Vagina (tissue), 2 donors: ENCODE measurements at regions not wholly inside any gene's neighbourhood (a gene's known extent, or its start where the extent isn't known, plus 50 kb on each side); places are given as distances from the start of the nearest gene placed in this dataset.

Experiments
- DNase-seq, 2 donors: peaks; one replicate each; pipeline ENCODE4 v3.0.0-alpha.2; 2017; ENCODE audit errors: extremely low spot score in 2 of 2
- H3K27ac ChIP-seq: fragments of 200-600 bp; sonication (generic); one replicate; pipeline ENCODE4 v1.5.1; 2019
- H3K27me3 ChIP-seq: fragments of 200-600 bp; sonication (generic); one replicate; pipeline ENCODE4 v1.5.1; 2019
- H3K36me3 ChIP-seq, 2 donors: fragments of 200-600 bp; sonication (generic); one replicate each; pipeline ENCODE4 v1.5.1; 2017 to 2019
- H3K4me1 ChIP-seq: fragments of 200-600 bp; sonication (generic); one replicate; pipeline ENCODE4 v1.5.1; 2019
- H3K4me3 ChIP-seq, 2 donors: fragments of 200-600 bp; sonication (generic); 1 replicate in 1 of 2; 2 replicates in 1 of 2; pipeline ENCODE4 v1.5.1; 2016 to 2019
- H3K9me3 ChIP-seq: fragments of 200-600 bp; sonication (generic); one replicate; pipeline ENCODE4 v1.5.1; 2019
- POLR2A ChIP-seq, 2 donors: fragments of 450-650 bp; IDR thresholded peaks; one replicate each; pipeline ENCODE4 v1.6.1; 2017; ENCODE audit warnings: antibody characterized with exemption in 2 of 2, mild to moderate bottlenecking in 2 of 2, moderate library complexity in 2 of 2
- POLR2AphosphoS5 ChIP-seq, 2 donors: sonication (generic); formaldehyde crosslinking; IDR thresholded peaks; one replicate each; pipeline ENCODE4 v1.9.0; 2017; ENCODE audit warnings: antibody characterized with exemption in 2 of 2, mild to moderate bottlenecking in 2 of 2, low read depth in 1 of 2; ENCODE audit not compliant: insufficient read depth in 1 of 2
- intact Hi-C: fragments of 100-400 bp; cut with DNase I; formaldehyde crosslinking; loops from one replicate; pipeline ENCODE4 v1.15.1; 2023
- TF ChIP-seq, protein P1 (sequence below), 3 experiments: fragments of 450-650 bp in 2 of 3; fragments of 200-600 bp in 1 of 3; sonication (generic) in 1 of 3; IDR thresholded peaks; one replicate each; pipeline ENCODE4 v1.5.1; 2017 to 2019; ENCODE audit warnings: antibody characterized with exemption in 3 of 3, mild to moderate bottlenecking in 2 of 3, moderate library complexity in 2 of 3

DNA sequence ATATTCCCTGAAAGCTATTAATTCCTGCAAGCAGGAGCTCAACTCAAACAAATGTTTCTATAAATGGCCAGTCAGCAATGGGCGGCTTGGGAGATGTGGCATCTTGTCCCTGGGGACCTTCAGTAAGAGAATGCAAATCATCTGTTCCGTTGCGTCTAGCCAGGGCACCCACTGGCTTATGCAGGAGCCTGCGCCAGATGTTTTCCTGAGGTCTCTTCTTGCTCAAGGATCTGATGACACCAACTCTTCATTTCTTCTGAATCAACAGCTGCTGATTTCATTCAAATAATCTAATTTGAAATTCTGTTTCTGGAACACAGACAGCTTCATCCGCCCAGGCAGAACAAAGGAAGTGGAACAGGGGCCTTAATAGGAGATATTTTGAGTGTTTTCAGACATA is 70.0 kb upstream of the AJAP1 start:
- no peak for DNase-seq
- Histone ChIP-seq H3K4me1 (no peaks in the 10 kb centered on the region), H3K27ac (no peak overlapping the region), H3K36me3 (no peaks in the 10 kb centered on the region), H3K4me3 (no peak overlapping the region), H3K27me3 (no peaks in the 10 kb centered on the region), H3K9me3 (no peaks in the 10 kb centered on the region)
- intact Hi-C loops = no loop called here
- TF ChIP-seq POLR2A (IDR thresholded peaks at IDR 0.05) (no peak), POLR2AphosphoS5 (IDR thresholded peaks at IDR 0.05; ENCODE audit: insufficient read depth in 1 of 2, low read depth in 1 of 2) (no peak)
- TF ChIP-seq, protein P1, sequence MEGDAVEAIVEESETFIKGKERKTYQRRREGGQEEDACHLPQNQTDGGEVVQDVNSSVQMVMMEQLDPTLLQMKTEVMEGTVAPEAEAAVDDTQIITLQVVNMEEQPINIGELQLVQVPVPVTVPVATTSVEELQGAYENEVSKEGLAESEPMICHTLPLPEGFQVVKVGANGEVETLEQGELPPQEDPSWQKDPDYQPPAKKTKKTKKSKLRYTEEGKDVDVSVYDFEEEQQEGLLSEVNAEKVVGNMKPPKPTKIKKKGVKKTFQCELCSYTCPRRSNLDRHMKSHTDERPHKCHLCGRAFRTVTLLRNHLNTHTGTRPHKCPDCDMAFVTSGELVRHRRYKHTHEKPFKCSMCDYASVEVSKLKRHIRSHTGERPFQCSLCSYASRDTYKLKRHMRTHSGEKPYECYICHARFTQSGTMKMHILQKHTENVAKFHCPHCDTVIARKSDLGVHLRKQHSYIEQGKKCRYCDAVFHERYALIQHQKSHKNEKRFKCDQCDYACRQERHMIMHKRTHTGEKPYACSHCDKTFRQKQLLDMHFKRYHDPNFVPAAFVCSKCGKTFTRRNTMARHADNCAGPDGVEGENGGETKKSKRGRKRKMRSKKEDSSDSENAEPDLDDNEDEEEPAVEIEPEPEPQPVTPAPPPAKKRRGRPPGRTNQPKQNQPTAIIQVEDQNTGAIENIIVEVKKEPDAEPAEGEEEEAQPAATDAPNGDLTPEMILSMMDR (IDR thresholded peaks at IDR 0.05) = no peak

DNA sequence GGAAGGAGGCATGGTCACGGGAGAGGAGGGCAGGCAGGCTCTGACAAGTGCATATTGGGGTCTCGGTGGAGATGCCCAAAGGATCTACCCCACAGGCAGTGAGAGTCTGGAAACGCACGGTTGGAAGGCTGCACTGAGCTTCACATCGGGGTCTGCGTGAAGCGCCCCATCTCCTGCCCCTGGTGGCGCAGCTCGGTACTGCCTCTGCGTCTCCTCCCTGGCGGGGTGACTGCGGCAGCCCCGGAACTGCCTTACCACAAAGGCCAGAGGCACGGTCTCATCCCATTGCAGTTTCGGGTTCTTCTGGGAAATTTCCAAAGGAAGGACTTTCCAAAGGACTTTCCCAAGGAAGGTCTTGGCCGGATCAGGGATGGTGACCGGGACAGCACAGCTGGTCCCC is 69.2 kb upstream of the AJAP1 start:
- no peak for DNase-seq
- Histone ChIP-seq H3K4me1 (no peaks in the 10 kb centered on the region), H3K27me3 (no peaks in the 10 kb centered on the region), H3K9me3 (no peaks in the 10 kb centered on the region), H3K27ac (no peak overlapping the region), H3K4me3 (no peak overlapping the region), H3K36me3 (no peaks in the 10 kb centered on the region)
- TF ChIP-seq, protein P1 (IDR thresholded peaks at IDR 0.05) = peak in 1 of 3 experiments; percentile 7
- no peak for TF ChIP-seq POLR2AphosphoS5 (IDR thresholded peaks at IDR 0.05; ENCODE audit: insufficient read depth in 1 of 2, low read depth in 1 of 2)
- intact Hi-C loops = no loop called here

DNA sequence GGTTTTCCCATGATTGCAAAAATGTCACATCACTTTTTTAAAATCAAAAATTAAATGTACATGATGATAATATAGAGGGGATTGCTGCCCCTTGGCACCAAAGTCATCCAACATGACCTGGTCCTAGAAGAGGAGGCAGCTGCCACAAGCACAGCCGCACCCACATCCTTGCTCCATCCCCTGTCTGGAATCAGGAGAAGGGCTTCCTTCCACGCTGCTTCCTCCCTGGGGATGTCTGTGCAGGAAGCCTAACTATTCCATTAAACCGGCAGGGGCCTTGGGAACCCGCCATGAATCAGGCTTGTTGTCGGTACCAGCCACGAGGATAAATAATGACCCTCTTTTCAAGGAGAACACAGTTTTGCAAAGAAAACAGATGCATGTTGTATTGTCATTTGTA is 68.7 kb upstream of the AJAP1 start:
- DNase-seq = no peak
- no peaks in the 10 kb centered on the region for H3K9me3 ChIP-seq
- H3K27me3 ChIP-seq = no peaks in the 10 kb centered on the region
- no peak overlapping the region for H3K4me3 ChIP-seq
- intact Hi-C loops = no loop called here
- no peaks in the 10 kb centered on the region for H3K4me1 ChIP-seq
- H3K27ac ChIP-seq = no peak overlapping the region
- TF ChIP-seq POLR2A (IDR thresholded peaks at IDR 0.05) = no peak
- no peak for TF ChIP-seq POLR2AphosphoS5 (IDR thresholded peaks at IDR 0.05; ENCODE audit: insufficient read depth in 1 of 2, low read depth in 1 of 2)
- TF ChIP-seq, protein P1 (IDR thresholded peaks at IDR 0.05) = no peak
- no peaks in the 10 kb centered on the region for H3K36me3 ChIP-seq

DNA sequence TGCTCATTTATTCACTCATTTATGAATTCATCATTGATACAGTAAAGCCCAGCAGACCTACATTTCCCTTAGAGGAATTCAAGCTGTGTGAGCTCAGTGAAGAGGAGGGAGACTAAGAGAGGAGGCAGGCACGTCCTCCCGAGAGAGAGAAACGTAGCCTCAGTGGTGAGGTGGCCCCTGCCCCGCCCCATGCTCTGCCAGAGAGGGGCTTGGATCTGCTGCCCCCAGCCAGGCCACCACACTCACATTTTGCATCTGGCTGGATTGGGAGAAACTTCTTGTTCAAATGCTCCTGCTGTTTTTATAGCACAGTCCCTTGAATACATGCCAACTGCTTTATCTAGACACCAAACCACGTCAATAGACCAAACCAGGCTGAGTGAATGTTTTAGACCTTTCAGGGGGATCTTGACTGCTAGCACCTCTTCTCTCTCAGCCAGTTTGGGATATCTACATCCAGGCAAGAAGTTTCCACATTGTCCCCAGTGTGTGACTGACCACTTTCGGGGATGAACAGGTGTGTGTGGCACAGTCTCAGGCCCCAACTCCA is 67.7 kb upstream of the AJAP1 start:
- Histone ChIP-seq H3K4me1 (no peaks in the 10 kb centered on the region), H3K27me3 (no peaks in the 10 kb centered on the region), H3K36me3 (no peaks in the 10 kb centered on the region), H3K27ac (no peak overlapping the region), H3K4me3 (no peak overlapping the region), H3K9me3 (no peaks in the 10 kb centered on the region)
- DNase-seq = no peak
- TF ChIP-seq POLR2A (IDR thresholded peaks at IDR 0.05) (no peak), POLR2AphosphoS5 (IDR thresholded peaks at IDR 0.05; ENCODE audit: insufficient read depth in 1 of 2, low read depth in 1 of 2) (no peak)
- TF ChIP-seq, protein P1 (IDR thresholded peaks at IDR 0.05) = no peak
- intact Hi-C loops = no loop called here

DNA sequence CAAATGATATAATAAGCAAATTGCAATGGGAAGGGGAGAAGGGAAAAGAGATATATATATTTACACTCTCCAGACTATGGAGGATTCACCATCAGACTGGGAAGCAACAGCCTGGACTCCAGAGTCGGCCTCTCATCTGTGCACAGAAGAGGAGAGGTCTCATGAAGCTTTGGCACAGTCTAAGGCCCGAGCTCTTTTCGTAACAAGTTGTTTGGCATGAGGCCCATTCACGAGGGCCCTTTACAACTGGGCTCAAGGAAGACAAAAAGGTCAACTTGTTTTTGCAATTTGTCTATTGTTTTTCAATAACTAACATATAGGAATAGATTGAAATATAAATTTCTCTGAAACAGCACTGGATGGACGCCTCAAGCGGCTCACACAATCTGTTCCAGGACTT is 66.7 kb upstream of the AJAP1 start:
- no peak overlapping the region for H3K4me3 ChIP-seq

More for the DNA sequence above, 66.7 kb upstream of the AJAP1 start:
- Histone ChIP-seq H3K36me3 (no peaks in the 10 kb centered on the region), H3K27ac (no peak overlapping the region), H3K9me3 (no peaks in the 10 kb centered on the region), H3K27me3 (no peaks in the 10 kb centered on the region), H3K4me1 (no peaks in the 10 kb centered on the region)
- TF ChIP-seq, protein P1 (IDR thresholded peaks at IDR 0.05) = no peak
- TF ChIP-seq POLR2AphosphoS5 (IDR thresholded peaks at IDR 0.05; ENCODE audit: insufficient read depth in 1 of 2, low read depth in 1 of 2) (no peak), POLR2A (IDR thresholded peaks at IDR 0.05) (no peak)
- intact Hi-C loops = no loop called here
- DNase-seq = no peak
